GM12872 (cell line): ENCODE measurements at regions not wholly inside any gene's neighbourhood (a gene's known extent, or its start where the extent isn't known, plus 50 kb on each side); places are given as distances from the start of the nearest gene placed in this dataset.

Source experiments
- TF ChIP-seq, protein P1 (sequence below): IDR thresholded peaks from 3 replicates; pipeline ENCODE4 v1.5.1; 2011; ENCODE audit warnings: low read depth, mild to moderate bottlenecking, low read length, moderate library complexity; ENCODE audit not compliant: insufficient read depth

DNA sequence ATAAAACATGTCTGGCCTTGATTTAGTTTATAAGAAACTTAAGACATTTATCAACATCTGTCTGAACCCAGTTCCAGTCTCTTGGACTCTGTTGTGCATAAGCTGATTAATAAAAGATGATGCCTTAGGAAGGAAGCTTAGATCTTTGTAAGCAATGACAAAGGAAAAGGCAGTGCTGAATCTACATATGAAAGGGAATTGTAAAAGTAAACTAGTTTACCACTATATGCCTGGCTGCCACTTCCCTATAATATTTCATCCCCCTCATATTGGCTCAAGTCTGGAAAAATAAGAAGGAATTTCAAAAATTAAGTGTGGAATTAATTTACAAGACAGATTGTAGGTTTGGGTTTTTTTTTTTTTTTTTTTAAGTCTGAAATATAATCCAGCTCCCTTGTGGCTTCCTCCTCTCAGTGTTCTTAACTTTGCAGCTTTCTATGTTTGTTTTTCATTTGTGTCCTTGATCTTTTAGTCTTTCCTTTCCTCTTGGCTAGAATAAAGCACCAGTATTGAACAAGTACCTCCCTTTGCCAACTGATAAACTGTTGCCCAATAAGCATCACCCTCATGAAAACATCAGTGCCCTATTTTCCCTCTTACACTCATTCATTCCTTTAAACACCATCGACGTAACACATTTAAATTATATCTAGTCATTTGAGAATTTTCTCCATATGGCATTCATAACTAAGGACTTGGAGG lies 146.7 kb upstream of the TBX18 start:
- TF ChIP-seq, protein P1, sequence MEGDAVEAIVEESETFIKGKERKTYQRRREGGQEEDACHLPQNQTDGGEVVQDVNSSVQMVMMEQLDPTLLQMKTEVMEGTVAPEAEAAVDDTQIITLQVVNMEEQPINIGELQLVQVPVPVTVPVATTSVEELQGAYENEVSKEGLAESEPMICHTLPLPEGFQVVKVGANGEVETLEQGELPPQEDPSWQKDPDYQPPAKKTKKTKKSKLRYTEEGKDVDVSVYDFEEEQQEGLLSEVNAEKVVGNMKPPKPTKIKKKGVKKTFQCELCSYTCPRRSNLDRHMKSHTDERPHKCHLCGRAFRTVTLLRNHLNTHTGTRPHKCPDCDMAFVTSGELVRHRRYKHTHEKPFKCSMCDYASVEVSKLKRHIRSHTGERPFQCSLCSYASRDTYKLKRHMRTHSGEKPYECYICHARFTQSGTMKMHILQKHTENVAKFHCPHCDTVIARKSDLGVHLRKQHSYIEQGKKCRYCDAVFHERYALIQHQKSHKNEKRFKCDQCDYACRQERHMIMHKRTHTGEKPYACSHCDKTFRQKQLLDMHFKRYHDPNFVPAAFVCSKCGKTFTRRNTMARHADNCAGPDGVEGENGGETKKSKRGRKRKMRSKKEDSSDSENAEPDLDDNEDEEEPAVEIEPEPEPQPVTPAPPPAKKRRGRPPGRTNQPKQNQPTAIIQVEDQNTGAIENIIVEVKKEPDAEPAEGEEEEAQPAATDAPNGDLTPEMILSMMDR: no peak

DNA sequence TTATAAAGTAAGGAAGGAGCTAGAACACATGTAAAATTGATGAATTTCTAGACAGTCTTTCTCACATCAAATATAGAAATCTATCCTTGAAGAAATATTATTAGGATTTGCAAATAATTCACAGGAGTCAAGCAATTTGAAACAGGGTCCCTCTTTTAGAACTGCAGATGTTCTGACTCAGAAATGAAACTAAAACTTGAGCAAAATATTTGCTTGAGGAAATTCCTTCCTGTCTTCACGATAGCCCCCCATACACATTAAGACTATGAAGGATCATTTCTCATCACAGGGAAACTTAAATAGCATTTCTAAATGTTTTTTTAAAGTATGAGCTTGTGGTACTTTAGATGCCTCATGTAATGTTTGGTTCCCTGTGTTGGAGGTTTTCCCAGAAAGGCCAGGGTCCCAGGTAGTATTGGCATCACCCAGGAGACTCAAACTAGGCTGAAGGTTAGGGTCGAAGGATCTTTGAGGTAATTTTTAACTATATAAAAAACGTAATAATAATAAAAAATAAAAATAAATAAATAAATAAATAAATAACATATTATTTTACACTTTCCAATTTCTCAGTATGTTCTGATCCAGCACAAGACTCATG lies 144.0 kb upstream of the TBX18 start:
- TF ChIP-seq, protein P1: no peak

DNA sequence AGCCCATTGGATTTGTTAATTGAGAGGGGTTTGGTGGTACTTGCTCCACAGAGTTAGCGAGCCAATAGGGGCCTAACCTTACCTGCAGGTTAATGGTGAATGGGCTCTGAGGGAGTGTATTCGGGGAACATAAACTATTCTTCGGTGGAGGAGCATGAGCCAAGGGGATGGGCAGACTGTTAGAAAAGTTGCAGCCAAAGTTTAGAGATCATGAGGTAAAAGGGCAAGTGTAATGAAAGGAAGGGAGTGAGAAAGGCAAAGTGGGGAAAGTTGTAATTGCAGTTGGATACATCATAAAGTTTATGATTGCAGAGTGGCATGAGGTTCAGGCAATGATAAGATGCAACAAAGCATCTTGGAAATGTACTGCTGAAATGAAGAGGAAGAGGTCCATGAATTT lies 142.1 kb upstream of the TBX18 start:
- TF ChIP-seq, protein P1: no peak

DNA sequence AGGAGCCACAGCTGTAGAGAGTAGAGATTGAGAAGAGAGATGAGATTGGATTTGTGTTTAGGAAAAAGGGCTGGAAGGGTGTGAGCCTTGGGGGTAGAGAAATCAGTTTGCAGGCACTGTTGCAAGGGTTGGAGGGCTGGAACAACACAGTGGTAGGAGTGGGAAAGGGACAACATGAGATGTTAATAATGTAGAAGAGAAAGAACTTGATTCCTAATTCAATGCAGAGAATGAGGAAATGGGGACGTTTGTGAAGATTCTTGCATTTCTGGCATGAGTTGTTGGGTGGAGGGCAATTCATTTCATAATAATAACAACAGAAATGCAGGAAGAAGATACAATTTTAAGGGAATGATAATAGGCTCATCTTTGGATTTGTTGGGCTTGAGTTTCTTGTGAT lies 141.4 kb upstream of the TBX18 start:
- TF ChIP-seq, protein P1: no peak

DNA sequence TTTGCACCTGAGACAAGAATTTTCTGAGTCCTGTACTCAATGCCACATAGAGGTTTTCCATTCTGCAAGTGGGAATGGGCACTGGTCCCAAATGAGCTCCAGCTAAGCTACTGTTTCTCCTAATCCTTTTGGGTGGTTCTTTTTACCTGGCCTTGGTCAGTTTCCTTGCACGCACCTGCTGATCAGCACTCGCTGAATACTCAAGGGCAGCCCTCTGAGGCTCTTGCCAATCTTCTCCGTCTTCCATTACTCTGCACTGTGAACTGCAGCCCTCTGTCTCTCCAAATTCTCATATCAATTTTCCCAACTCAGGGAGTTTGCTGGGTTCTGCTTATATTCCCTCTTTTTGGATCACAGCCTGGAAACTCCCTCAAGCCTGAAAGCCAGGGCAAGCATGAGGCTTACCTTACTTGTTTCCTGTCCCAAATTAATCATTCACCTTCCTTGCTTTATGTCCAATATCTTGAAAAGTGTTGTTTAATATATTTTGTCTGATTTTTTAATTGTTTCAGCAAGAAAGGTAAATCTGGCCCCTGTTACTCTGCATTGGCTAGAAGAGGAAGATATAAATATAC lies 138.0 kb upstream of the TBX18 start:
- TF ChIP-seq, protein P1: no peak

DNA sequence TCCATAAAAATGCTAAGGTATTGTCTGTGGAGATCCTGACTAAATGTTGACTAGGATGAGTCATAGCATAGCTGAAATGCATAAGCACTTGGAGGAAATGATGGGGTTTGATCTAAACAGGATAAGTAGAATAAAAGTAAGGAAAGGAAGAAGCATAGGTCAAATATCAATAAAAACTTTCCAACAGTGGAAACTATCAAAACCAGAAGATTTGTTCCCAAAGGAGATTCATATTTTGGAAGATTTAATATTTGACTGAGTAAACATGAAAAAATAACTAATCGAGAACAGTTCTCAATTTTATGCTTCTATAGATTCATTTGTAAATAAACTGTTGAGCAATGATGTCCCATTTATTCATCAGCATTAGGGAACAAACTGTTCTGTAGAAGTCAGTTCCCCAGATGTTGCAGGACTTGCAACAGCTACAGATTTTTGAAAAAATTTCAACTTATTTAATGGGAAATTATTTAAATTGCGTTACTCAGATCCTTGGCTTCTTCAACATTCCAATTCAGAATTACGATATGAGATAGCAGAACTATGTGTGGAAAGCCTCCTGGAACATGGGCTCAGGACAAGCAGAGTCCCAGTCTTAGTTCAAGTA lies 133.7 kb upstream of the TBX18 start:
- TF ChIP-seq, protein P1: no peak

DNA sequence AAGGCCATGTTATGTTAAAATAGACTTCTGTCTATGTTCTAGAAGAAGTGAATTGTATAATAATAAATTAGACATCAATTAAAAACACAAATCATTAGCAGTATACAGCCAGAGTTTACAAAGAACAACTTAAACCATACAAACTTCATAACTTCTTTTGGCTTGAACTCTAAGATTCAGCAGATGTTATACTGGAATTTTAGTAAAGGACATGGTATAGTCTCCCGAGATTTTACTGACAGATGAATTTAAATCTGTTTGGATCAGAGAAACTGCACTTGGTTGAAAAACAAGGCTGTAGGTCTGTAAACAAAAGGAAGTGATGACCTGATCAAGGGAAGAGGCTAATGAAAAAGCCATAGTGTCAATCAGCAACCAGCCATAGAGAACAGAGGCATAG lies 132.6 kb upstream of the TBX18 start:
- TF ChIP-seq, protein P1: no peak
